HepG2 (cell line): ENCODE measurements at regions not wholly inside any gene's neighbourhood (a gene's known extent, or its start where the extent isn't known, plus 50 kb on each side); places are given as distances from the start of the nearest gene placed in this dataset.

Experiments used
- CBX2 ChIP-seq, 2 experiments: fragments of 200-600 bp in 1 of 2; sonication (generic); formaldehyde crosslinking in 1 of 2; IDR thresholded peaks; 2 replicates each; pipeline versions ENCODE4 v1.7.0 to v1.8.1; 2018 to 2022; ENCODE audit warnings: low read depth in 2 of 2, low read length in 1 of 2, mild to moderate bottlenecking in 1 of 2, missing genetic modification reagents in 1 of 2
- ETV6 ChIP-seq: sonication (generic); formaldehyde crosslinking; conservative IDR thresholded peaks from 2 replicates; pipeline ENCODE4 v1.4.0; 2020; ENCODE audit warnings: missing genetic modification reagents
- HHEX ChIP-seq: IDR thresholded peaks from 2 replicates; pipeline ENCODE4 v1.6.1; 2016; ENCODE audit warnings: control low read depth
- KAT8 ChIP-seq: IDR thresholded peaks from 2 replicates; pipeline ENCODE4 v1.6.1; 2016; ENCODE audit warnings: missing genetic modification reagents, missing compliant biosample characterization
- SRSF4 ChIP-seq: fragments of 200-400 bp; formaldehyde crosslinking; IDR thresholded peaks from one replicate; pipeline ENCODE4 v1.6.1; 2018; ENCODE audit warnings: mild to moderate bottlenecking, low read depth, low read length, moderate library complexity; ENCODE audit not compliant: poor library complexity, severe bottlenecking
- ZNF605 ChIP-seq: sonication (generic); formaldehyde crosslinking; IDR thresholded peaks from 2 replicates; pipeline ENCODE4 v1.8.0; 2022; ENCODE audit warnings: mild to moderate bottlenecking, missing genetic modification reagents
- ZNF782 ChIP-seq: sonication (generic); formaldehyde crosslinking; IDR thresholded peaks from 2 replicates; pipeline ENCODE4 v1.4.0; 2020; ENCODE audit warnings: missing genetic modification reagents, mild to moderate bottlenecking, borderline replicate concordance
- ZSCAN22 ChIP-seq: sonication (generic); formaldehyde crosslinking; IDR thresholded peaks from 2 replicates; pipeline ENCODE4 v1.4.0; 2020; ENCODE audit warnings: mild to moderate bottlenecking, missing genetic modification reagents
- TF ChIP-seq, protein P1 (sequence below): sonication (generic); formaldehyde crosslinking; conservative IDR thresholded peaks from 2 replicates; pipeline ENCODE4 v1.4.0; 2020; ENCODE audit warnings: mild to moderate bottlenecking, missing genetic modification reagents, moderate library complexity
- TF ChIP-seq, protein P2 (sequence below): IDR thresholded peaks from 2 replicates; pipeline ENCODE4 v1.6.1; 2016; ENCODE audit warnings: missing biosample characterization, missing genetic modification reagents, low read depth

DNA sequence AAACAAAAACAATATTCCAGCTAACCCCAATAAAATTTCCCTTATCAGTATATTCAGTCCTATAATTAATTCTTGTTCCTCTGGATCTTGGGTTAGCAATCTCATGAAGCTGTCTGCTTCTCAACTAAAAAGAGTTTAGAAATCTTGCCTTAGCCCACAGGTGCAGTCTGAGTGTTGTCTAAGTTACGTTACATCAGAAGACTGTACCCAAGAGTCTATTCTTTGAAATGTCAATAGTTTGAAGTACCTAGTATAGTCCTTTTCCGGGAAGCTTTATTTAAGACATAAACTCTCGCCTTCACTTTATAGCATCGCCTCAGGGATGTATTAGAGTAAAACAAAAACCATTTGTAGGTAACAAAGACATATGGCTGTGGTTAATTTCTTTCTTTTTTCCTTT lies 465.1 kb downstream of the FUT8 start (continued):
- TF ChIP-seq CBX2 (IDR thresholded peaks at IDR 0.05; ENCODE audit: low read depth, low read length) (no peak), CBX2 (CRISPR knock-in tag; IDR thresholded peaks at IDR 0.05; ENCODE audit: low read depth) (no peak), SRSF4 (no peak), ZNF605 (CRISPR knock-in tag) (no peak), ETV6 (CRISPR knock-in tag) (no peak), ZNF782 (CRISPR knock-in tag) (no peak), HHEX (CRISPR knock-in tag) (no peak), KAT8 (CRISPR knock-in tag) (no peak), ZSCAN22 (CRISPR knock-in tag) (no peak)
- TF ChIP-seq, protein P1, sequence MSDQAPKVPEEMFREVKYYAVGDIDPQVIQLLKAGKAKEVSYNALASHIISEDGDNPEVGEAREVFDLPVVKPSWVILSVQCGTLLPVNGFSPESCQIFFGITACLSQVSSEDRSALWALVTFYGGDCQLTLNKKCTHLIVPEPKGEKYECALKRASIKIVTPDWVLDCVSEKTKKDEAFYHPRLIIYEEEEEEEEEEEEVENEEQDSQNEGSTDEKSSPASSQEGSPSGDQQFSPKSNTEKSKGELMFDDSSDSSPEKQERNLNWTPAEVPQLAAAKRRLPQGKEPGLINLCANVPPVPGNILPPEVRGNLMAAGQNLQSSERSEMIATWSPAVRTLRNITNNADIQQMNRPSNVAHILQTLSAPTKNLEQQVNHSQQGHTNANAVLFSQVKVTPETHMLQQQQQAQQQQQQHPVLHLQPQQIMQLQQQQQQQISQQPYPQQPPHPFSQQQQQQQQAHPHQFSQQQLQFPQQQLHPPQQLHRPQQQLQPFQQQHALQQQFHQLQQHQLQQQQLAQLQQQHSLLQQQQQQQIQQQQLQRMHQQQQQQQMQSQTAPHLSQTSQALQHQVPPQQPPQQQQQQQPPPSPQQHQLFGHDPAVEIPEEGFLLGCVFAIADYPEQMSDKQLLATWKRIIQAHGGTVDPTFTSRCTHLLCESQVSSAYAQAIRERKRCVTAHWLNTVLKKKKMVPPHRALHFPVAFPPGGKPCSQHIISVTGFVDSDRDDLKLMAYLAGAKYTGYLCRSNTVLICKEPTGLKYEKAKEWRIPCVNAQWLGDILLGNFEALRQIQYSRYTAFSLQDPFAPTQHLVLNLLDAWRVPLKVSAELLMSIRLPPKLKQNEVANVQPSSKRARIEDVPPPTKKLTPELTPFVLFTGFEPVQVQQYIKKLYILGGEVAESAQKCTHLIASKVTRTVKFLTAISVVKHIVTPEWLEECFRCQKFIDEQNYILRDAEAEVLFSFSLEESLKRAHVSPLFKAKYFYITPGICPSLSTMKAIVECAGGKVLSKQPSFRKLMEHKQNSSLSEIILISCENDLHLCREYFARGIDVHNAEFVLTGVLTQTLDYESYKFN (CRISPR knock-in tag): no peak
- TF ChIP-seq, protein P2, sequence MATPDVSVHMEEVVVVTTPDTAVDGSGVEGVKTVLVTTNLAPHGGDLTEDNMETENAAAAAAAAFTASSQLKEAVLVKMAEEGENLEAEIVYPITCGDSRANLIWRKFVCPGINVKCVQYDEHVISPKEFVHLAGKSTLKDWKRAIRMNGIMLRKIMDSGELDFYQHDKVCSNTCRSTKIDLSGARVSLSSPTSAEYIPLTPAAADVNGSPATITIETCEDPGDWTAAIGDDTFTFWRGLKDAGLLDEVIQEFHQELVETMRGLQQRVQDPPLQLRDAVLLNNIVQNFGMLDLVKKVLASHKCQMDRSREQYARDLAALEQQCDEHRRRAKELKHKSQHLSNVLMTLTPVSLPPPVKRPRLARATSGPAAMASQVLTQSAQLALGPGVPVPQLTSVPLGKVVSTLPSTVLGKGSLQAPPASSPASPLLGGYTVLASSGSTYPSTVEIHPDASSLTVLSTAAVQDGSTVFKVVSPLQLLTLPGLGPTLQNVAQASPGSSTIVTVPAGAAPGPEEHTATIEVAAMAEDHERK (CRISPR knock-in tag): no peak
